ENCODE measurements at regions not wholly inside any gene's neighbourhood (a gene's known extent, or its start where the extent isn't known, plus 50 kb on each side); places are given as distances from the start of the nearest gene placed in this dataset.

- peak overlapping the region; percentile 22 for H3K4me3 ChIP-seq (replicated peaks; ENCODE audit: low read depth, low read length)
- DNase-seq (ENCODE audit: low read depth) = peak; percentile 52
- peak; percentile 18 for TF ChIP-seq CTCF (IDR thresholded peaks at IDR 0.05; ENCODE audit: low read length, missing control alignments)
Observed at GRCh38 chr9:129481810-129482511, 138.9 kb downstream of the C9orf50 start.

- no peak overlapping the region for H3K4me3 ChIP-seq (replicated peaks; ENCODE audit: low read depth, low read length)
- no peak for DNase-seq (ENCODE audit: low read depth)
- TF ChIP-seq CTCF (IDR thresholded peaks at IDR 0.05; ENCODE audit: low read length, missing control alignments) = no peak
Observed at GRCh38 chr9:129481424-129481809, 139.5 kb downstream of the C9orf50 start.

- no peak for DNase-seq (ENCODE audit: low read depth)
- H3K4me3 ChIP-seq (replicated peaks; ENCODE audit: low read depth, low read length) = no peak overlapping the region
- TF ChIP-seq CTCF (IDR thresholded peaks at IDR 0.05; ENCODE audit: low read length, missing control alignments) = no peak
Observed at GRCh38 chr9:129480745-129481144, 140.2 kb downstream of the C9orf50 start.

- H3K4me3 ChIP-seq (replicated peaks; ENCODE audit: low read depth, low read length) = no peak overlapping the region
- DNase-seq (ENCODE audit: low read depth) = peak; percentile 38
- TF ChIP-seq CTCF (IDR thresholded peaks at IDR 0.05; ENCODE audit: low read length, missing control alignments) = no peak
Observed at GRCh38 chr9:129480227-129480626, 140.7 kb downstream of the C9orf50 start.

- H3K4me3 ChIP-seq (replicated peaks; ENCODE audit: low read depth, low read length) = no peak overlapping the region
- no peak for TF ChIP-seq CTCF (IDR thresholded peaks at IDR 0.05; ENCODE audit: low read length, missing control alignments)
- no peak for DNase-seq (ENCODE audit: low read depth)
Observed at GRCh38 chr9:129479631-129480011, 141.3 kb downstream of the C9orf50 start.

- H3K4me3 ChIP-seq (replicated peaks; ENCODE audit: low read depth, low read length) = no peak overlapping the region
- no peak for DNase-seq (ENCODE audit: low read depth)
- TF ChIP-seq CTCF (IDR thresholded peaks at IDR 0.05; ENCODE audit: low read length, missing control alignments) = no peak
Observed at GRCh38 chr9:129478961-129479630, 141.8 kb downstream of the C9orf50 start.

GRCh38 chr9:129478461-129478860 is 142.4 kb downstream of the C9orf50 start:
- TF ChIP-seq CTCF (IDR thresholded peaks at IDR 0.05; ENCODE audit: low read length, missing control alignments) = no peak
- no peak overlapping the region for H3K4me3 ChIP-seq (replicated peaks; ENCODE audit: low read depth, low read length)
- no peak for DNase-seq (ENCODE audit: low read depth)
